GM13977 (cell line): ENCODE measurements at regions not wholly inside any gene's neighbourhood (a gene's known extent, or its start where the extent isn't known, plus 50 kb on each side); places are given as distances from the start of the nearest gene placed in this dataset.

Experiments used
- DNase-seq: peaks from one replicate; pipeline ENCODE4 v3.0.0; 2012; ENCODE audit warnings: low spot score
- CTCF ChIP-seq: IDR thresholded peaks from 2 replicates; pipeline ENCODE4 v1.5.1; 2012; ENCODE audit warnings: mild to moderate bottlenecking, control low read depth; ENCODE audit not compliant: insufficient read depth; ENCODE audit errors: extremely low read depth, missing control alignments
- in situ Hi-C: fragments of 300-500 bp; cut with MboI; formaldehyde crosslinking; loops from one replicate; pipeline ENCODE4 v1.12.0; 2022; ENCODE audit warnings: low sequenced_read_pairs, low pct_unique_long_range_greater_than_20kb, mixed read lengths, inconsistent platforms; ENCODE audit not compliant: unreplicated experiment

DNA sequence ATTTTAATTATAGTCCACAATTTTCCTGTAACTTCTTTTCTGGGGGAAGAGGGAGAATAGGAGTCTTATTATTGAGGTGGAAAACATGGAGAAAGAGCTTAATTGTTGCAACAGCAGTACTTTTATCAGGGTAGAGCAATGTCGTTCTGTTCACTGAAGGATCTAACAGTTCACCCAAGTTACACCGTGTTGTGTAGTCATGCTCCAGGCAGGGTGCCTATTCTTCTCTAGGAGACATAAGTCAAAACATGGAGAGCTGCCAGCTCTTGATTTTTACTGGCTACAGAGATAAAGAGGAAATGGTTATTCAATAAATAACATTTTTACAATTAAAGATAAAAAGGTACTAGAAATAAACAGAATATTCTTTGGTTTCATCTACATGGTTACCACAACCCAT is 594.3 kb upstream of the NETO1 start:
- DNase-seq, result no peak
- in situ Hi-C loops, result no loop called here
- no peak for TF ChIP-seq CTCF

GRCh38 chr18:73461780-73462059 is 593.9 kb upstream of the NETO1 start:
- in situ Hi-C loops, result no loop called here
- no peak for TF ChIP-seq CTCF
- no peak for DNase-seq

GRCh38 chr18:73461038-73461779 is 593.4 kb upstream of the NETO1 start:
- no peak for DNase-seq
- in situ Hi-C loops, result no loop called here
- no peak for TF ChIP-seq CTCF

DNA sequence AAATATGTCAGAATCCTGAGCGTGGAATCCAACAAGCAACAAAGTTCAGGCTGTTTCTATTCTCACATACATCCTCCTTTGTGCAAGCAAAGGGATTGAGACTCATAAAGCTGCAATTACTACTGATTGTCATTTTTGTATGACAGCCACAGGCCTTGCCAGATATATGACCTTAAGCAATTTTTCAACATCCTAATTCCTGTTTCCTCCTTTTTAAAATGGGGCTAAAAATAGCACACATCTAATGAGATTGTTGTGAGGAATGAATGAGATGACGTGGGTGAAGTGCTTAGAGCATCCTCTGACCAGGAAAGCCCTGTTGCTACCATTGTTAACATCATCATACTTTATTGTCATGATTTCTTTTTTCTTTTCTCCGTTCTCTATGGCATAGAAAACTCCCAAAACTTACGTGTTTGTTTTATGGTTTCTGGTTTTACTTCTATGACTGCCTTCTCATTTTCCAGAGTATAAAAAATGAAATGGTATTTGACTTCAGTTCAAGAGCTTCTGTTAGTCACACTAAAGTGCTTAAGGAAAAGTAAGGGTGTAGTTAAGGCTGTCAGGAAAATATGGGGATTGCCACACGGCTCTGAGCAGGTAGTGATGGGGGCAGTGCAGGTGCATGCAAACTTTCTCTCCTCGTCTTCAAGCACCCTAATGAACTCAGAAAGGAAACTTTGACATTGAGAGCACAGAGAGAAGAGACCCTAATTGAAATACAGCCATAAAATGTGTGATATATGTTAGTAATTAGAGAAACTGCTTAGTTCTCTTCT is 590.6 kb upstream of the NETO1 start:
- in situ Hi-C loops, result no loop called here
- no peak for DNase-seq
- no peak for TF ChIP-seq CTCF

DNA sequence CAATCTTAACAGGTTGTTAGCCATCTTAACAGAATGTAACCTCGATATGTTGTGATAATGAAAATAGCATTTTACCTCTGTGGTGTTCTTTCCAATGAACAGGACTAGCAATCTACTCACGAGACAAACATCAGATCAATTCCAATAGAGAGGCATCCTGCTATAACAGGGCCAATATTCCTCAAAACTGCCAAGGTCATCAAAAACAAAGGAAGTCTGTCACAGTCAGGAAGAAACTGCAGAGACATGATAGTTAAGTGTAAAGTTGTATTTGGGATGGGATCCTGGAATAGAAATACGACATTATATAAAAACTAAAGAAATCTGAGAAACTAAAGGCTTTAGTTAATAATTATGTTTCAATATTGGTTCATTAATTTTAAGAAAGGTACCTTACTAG is 588.9 kb upstream of the NETO1 start:
- TF ChIP-seq CTCF, result no peak
- in situ Hi-C loops, result no loop called here

GRCh38 chr18:73452866-73453265 is 585.1 kb upstream of the NETO1 start:
- in situ Hi-C loops, result no loop called here
- no peak for TF ChIP-seq CTCF
- DNase-seq, result no peak

More for the DNA sequence above, 588.9 kb upstream of the NETO1 start:
- no peak for DNase-seq
